Breast epithelium (tissue), 3 donors: ENCODE measurements at regions not wholly inside any gene's neighbourhood (a gene's known extent, or its start where the extent isn't known, plus 50 kb on each side); places are given as distances from the start of the nearest gene placed in this dataset.

Experiments used
- POLR2A ChIP-seq: fragments of 450-650 bp; IDR thresholded peaks from one replicate; pipeline ENCODE4 v1.6.1; 2016; ENCODE audit warnings: antibody characterized with exemption, mild to moderate bottlenecking, moderate library complexity
- TF ChIP-seq, protein P1 (sequence below), 3 donors: fragments of 450-650 bp; IDR thresholded peaks; one replicate each; pipeline ENCODE4 v1.5.1; 2016 to 2017; ENCODE audit warnings: antibody characterized with exemption in 3 of 3, mild to moderate bottlenecking in 3 of 3, moderate library complexity in 3 of 3

DNA sequence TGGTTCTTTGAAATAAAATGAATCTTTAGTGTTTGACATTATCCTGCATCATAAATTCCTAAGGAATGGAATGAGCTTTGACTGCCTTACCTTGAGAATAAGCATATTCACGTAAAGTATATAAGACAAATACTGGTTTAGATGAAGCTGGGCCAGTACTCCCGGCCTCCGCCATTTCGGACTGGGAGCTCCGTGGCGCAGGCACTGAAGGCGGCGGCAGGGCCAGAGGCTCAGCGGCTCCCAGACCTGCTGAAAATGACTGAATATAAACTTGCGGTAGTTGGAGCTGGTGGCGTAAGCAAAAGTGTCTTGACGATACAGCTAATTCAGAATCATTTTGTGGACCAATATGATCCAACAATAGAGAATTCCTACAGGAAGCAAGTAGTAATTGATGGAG, 76.2 kb upstream of the FAM83B start:
- TF ChIP-seq POLR2A: no peak
- TF ChIP-seq, protein P1, sequence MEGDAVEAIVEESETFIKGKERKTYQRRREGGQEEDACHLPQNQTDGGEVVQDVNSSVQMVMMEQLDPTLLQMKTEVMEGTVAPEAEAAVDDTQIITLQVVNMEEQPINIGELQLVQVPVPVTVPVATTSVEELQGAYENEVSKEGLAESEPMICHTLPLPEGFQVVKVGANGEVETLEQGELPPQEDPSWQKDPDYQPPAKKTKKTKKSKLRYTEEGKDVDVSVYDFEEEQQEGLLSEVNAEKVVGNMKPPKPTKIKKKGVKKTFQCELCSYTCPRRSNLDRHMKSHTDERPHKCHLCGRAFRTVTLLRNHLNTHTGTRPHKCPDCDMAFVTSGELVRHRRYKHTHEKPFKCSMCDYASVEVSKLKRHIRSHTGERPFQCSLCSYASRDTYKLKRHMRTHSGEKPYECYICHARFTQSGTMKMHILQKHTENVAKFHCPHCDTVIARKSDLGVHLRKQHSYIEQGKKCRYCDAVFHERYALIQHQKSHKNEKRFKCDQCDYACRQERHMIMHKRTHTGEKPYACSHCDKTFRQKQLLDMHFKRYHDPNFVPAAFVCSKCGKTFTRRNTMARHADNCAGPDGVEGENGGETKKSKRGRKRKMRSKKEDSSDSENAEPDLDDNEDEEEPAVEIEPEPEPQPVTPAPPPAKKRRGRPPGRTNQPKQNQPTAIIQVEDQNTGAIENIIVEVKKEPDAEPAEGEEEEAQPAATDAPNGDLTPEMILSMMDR (IDR thresholded peaks at IDR 0.05): no peak
